Skeletal muscle satellite cell (primary cell): ENCODE measurements at regions not wholly inside any gene's neighbourhood (a gene's known extent, or its start where the extent isn't known, plus 50 kb on each side); places are given as distances from the start of the nearest gene placed in this dataset.

Source experiments
- H3K27me3 ChIP-seq: 2 replicates; pipeline ENCODE4 v1.7.0; 2013; ENCODE audit warnings: low read length; ENCODE audit not compliant: control insufficient read depth, insufficient read depth
- H3K36me3 ChIP-seq: 2 replicates; pipeline ENCODE4 v1.7.0; 2013; ENCODE audit warnings: mild to moderate bottlenecking, control low read depth, low read length; ENCODE audit not compliant: insufficient read depth
- H3K4me1 ChIP-seq: 2 replicates; pipeline ENCODE4 v1.7.0; 2013; ENCODE audit warnings: low read length; ENCODE audit not compliant: control insufficient read depth, insufficient read depth
- H3K4me2 ChIP-seq: 2 replicates; pipeline ENCODE4 v1.7.0; 2013; ENCODE audit warnings: mild to moderate bottlenecking, low read length
- H3K4me3 ChIP-seq: 2 replicates; pipeline ENCODE4 v1.7.0; 2013; ENCODE audit warnings: low read length
- H3K9ac ChIP-seq: 2 replicates; pipeline ENCODE4 v1.7.0; 2013; ENCODE audit warnings: mild to moderate bottlenecking, low read depth, low read length, moderate library complexity
- H3K9me3 ChIP-seq: replicated peaks from 2 replicates; pipeline ENCODE4 v1.7.0; 2013; ENCODE audit warnings: mild to moderate bottlenecking, control low read depth, low read length

- Histone ChIP-seq H3K4me1 (no peaks in the 10 kb centered on the region), H3K4me3 (no peak overlapping the region), H3K36me3 (no peaks in the 10 kb centered on the region), H3K9ac (no peak overlapping the region), H3K27me3 (no peaks in the 10 kb centered on the region), H3K4me2 (no peak overlapping the region), H3K9me3 (no peaks in the 10 kb centered on the region)
Observed at GRCh38 chr5:174242573-174242972, 197.1 kb downstream of the NSG2 start.

- no peaks in the 10 kb centered on the region for H3K27me3 ChIP-seq
- no peak overlapping the region for H3K9ac ChIP-seq
- no peaks in the 10 kb centered on the region for H3K9me3 ChIP-seq
- H3K4me3 ChIP-seq = no peak overlapping the region
- H3K4me1 ChIP-seq = no peaks in the 10 kb centered on the region
- H3K36me3 ChIP-seq = no peaks in the 10 kb centered on the region
- no peak overlapping the region for H3K4me2 ChIP-seq
Observed at GRCh38 chr5:174243904-174244303, 198.4 kb downstream of the NSG2 start.

- Histone ChIP-seq H3K9me3 (no peaks in the 10 kb centered on the region), H3K36me3 (no peaks in the 10 kb centered on the region), H3K9ac (no peak overlapping the region), H3K4me3 (no peak overlapping the region), H3K4me1 (no peaks in the 10 kb centered on the region), H3K27me3 (no peaks in the 10 kb centered on the region), H3K4me2 (no peak overlapping the region)
Observed at GRCh38 chr5:174245516-174246075, 200.1 kb downstream of the NSG2 start.

- no peaks in the 10 kb centered on the region for H3K9me3 ChIP-seq
- H3K36me3 ChIP-seq = no peaks in the 10 kb centered on the region
- H3K4me3 ChIP-seq = no peak overlapping the region
- H3K4me1 ChIP-seq = no peaks in the 10 kb centered on the region
- no peaks in the 10 kb centered on the region for H3K27me3 ChIP-seq
- H3K9ac ChIP-seq = no peak overlapping the region
- no peak overlapping the region for H3K4me2 ChIP-seq
Observed at GRCh38 chr5:174246743-174247142, 201.2 kb downstream of the NSG2 start.

- H3K4me1 ChIP-seq = no peaks in the 10 kb centered on the region
- no peak overlapping the region for H3K9ac ChIP-seq
- no peaks in the 10 kb centered on the region for H3K27me3 ChIP-seq
- H3K4me3 ChIP-seq = no peak overlapping the region
- H3K36me3 ChIP-seq = no peaks in the 10 kb centered on the region
- H3K9me3 ChIP-seq = no peaks in the 10 kb centered on the region
- no peak overlapping the region for H3K4me2 ChIP-seq
Observed at GRCh38 chr5:174247301-174247700, 201.8 kb downstream of the NSG2 start.

GRCh38 chr5:174251305-174252000, 205.9 kb downstream of the NSG2 start:
- H3K4me3 ChIP-seq = no peak overlapping the region
- H3K4me2 ChIP-seq = no peak overlapping the region
- H3K4me1 ChIP-seq = no peaks in the 10 kb centered on the region
- H3K9ac ChIP-seq = no peak overlapping the region
- H3K27me3 ChIP-seq = no peaks in the 10 kb centered on the region
- H3K36me3 ChIP-seq = no peaks in the 10 kb centered on the region
- no peaks in the 10 kb centered on the region for H3K9me3 ChIP-seq

GRCh38 chr5:174252121-174252520, 206.6 kb downstream of the NSG2 start:
- no peaks in the 10 kb centered on the region for H3K36me3 ChIP-seq
- H3K4me1 ChIP-seq = no peaks in the 10 kb centered on the region
- no peak overlapping the region for H3K4me2 ChIP-seq
- no peaks in the 10 kb centered on the region for H3K27me3 ChIP-seq
- no peak overlapping the region for H3K9ac ChIP-seq
- H3K9me3 ChIP-seq = no peaks in the 10 kb centered on the region
- H3K4me3 ChIP-seq = no peak overlapping the region

- no peaks in the 10 kb centered on the region for H3K4me1 ChIP-seq
- H3K27me3 ChIP-seq = no peaks in the 10 kb centered on the region
- no peaks in the 10 kb centered on the region for H3K36me3 ChIP-seq
- no peaks in the 10 kb centered on the region for H3K9me3 ChIP-seq
- H3K4me2 ChIP-seq = no peak overlapping the region
- H3K9ac ChIP-seq = no peak overlapping the region
- no peak overlapping the region for H3K4me3 ChIP-seq
Observed at GRCh38 chr5:174259696-174260420, 214.4 kb downstream of the NSG2 start.

GRCh38 chr5:174271316-174271715, 225.8 kb downstream of the NSG2 start:
- peaks cover 4% of the 10 kb centered on the region for H3K9me3 ChIP-seq
- no peaks in the 10 kb centered on the region for H3K4me1 ChIP-seq
- H3K9ac ChIP-seq = no peak overlapping the region
- no peaks in the 10 kb centered on the region for H3K36me3 ChIP-seq
- H3K4me3 ChIP-seq = no peak overlapping the region
- no peak overlapping the region for H3K4me2 ChIP-seq
- no peaks in the 10 kb centered on the region for H3K27me3 ChIP-seq

GRCh38 chr5:174272671-174273070, 227.2 kb downstream of the NSG2 start:
- H3K36me3 ChIP-seq = no peaks in the 10 kb centered on the region
- no peak overlapping the region for H3K4me3 ChIP-seq
- H3K4me2 ChIP-seq = no peak overlapping the region
- no peak overlapping the region for H3K9ac ChIP-seq
- H3K4me1 ChIP-seq = no peaks in the 10 kb centered on the region
- peaks cover 10% of the 10 kb centered on the region for H3K9me3 ChIP-seq
- H3K27me3 ChIP-seq = no peaks in the 10 kb centered on the region

GRCh38 chr5:174273325-174273724, 227.8 kb downstream of the NSG2 start:
- Histone ChIP-seq H3K4me2 (no peak overlapping the region), H3K27me3 (no peaks in the 10 kb centered on the region), H3K4me3 (no peak overlapping the region), H3K4me1 (no peaks in the 10 kb centered on the region), H3K9me3 (peaks cover 10% of the 10 kb centered on the region), H3K9ac (no peak overlapping the region), H3K36me3 (no peaks in the 10 kb centered on the region)

GRCh38 chr5:174275959-174276358, 230.5 kb downstream of the NSG2 start:
- H3K4me3 ChIP-seq = no peak overlapping the region

More at GRCh38 chr5:174275959-174276358, 230.5 kb downstream of the NSG2 start:
- Histone ChIP-seq H3K9me3 (peaks cover 10% of the 10 kb centered on the region), H3K27me3 (no peaks in the 10 kb centered on the region), H3K4me2 (no peak overlapping the region), H3K9ac (no peak overlapping the region), H3K36me3 (no peaks in the 10 kb centered on the region), H3K4me1 (no peaks in the 10 kb centered on the region)
